Stimulated activated naive CD8-positive, alpha-beta T cell treated with anti-CD3 and anti-CD28 coated beads, Interleukin-15, amount 100 ng/mL, for 72 hours (primary cell): ENCODE measurements at regions not wholly inside any gene's neighbourhood (a gene's known extent, or its start where the extent isn't known, plus 50 kb on each side); places are given as distances from the start of the nearest gene placed in this dataset.

Source experiments
- ATAC-seq: fragments of 150-1000 bp; cut with Tn5 transposase; 2 replicates; pipeline ENCODE4 v1.10.0; 2021; ENCODE audit warnings: mild to moderate bottlenecking, moderate library complexity
- DNase-seq, 2 donors: peaks; one replicate each; pipeline ENCODE4 v3.0.0; 2021 to 2022
- H3K27ac Mint-ChIP-seq, 2 donors: one replicate each; pipeline ENCODE4 v1.8.0; 2022; ENCODE audit warnings: mild to moderate bottlenecking in 2 of 2, mixed read lengths in 2 of 2, moderate library complexity in 2 of 2
- H3K27me3 Mint-ChIP-seq: one replicate; pipeline ENCODE4 v1.8.0; 2022; ENCODE audit warnings: mixed read lengths
- H3K4me1 Mint-ChIP-seq: one replicate; pipeline ENCODE4 v1.8.0; 2022; ENCODE audit warnings: mild to moderate bottlenecking, mixed read lengths
- H3K4me3 Mint-ChIP-seq, 2 donors: one replicate each; pipeline ENCODE4 v1.8.0; 2022; ENCODE audit warnings: mild to moderate bottlenecking in 2 of 2, mixed read lengths in 2 of 2, moderate library complexity in 1 of 2
- H3K9me3 Mint-ChIP-seq, 2 donors: one replicate each; pipeline ENCODE4 v1.8.0; 2022; ENCODE audit warnings: mixed read lengths in 2 of 2

GRCh38 chr18:45403341-45404049, 211.8 kb upstream of the SLC14A2 start:
- Mint-ChIP-seq H3K9me3 (peaks cover 0 to 5% of the 10 kb centered on the region in 2 donors), H3K4me3 (no peak overlapping the region), H3K27me3 (peaks cover 9% of the 10 kb centered on the region), H3K27ac (no peak overlapping the region), H3K4me1 (no peaks in the 10 kb centered on the region)
- ATAC-seq (no peak), DNase-seq (no peak)

- no peak for DNase-seq
- Mint-ChIP-seq H3K27me3 (peaks cover 21% of the 10 kb centered on the region), H3K4me1 (no peaks in the 10 kb centered on the region), H3K9me3 (peaks cover 0 to 5% of the 10 kb centered on the region in 2 donors), H3K4me3 (no peak overlapping the region), H3K27ac (no peak overlapping the region)
- no peak for ATAC-seq
These were observed 207.1 kb upstream of the SLC14A2 start for GRCh38 chr18:45408218-45408617.

GRCh38 chr18:45409971-45410370, 205.3 kb upstream of the SLC14A2 start:
- no peak for DNase-seq
- Mint-ChIP-seq H3K4me1 (no peaks in the 10 kb centered on the region), H3K4me3 (no peak overlapping the region), H3K9me3 (no peaks in the 10 kb centered on the region), H3K27me3 (peaks cover 21% of the 10 kb centered on the region), H3K27ac (no peak overlapping the region)
- no peak for ATAC-seq

- ATAC-seq (peak; percentile 67), DNase-seq (no peak)
- H3K27me3 Mint-ChIP-seq = peaks cover 13% of the 10 kb centered on the region
- H3K9me3 Mint-ChIP-seq = no peaks in the 10 kb centered on the region
- peak overlapping the region in 1 of 2 donors; percentile 15 for H3K27ac Mint-ChIP-seq
- no peak overlapping the region for H3K4me3 Mint-ChIP-seq
- no peaks in the 10 kb centered on the region for H3K4me1 Mint-ChIP-seq
These were observed 202.7 kb upstream of the SLC14A2 start for GRCh38 chr18:45412577-45412976.

GRCh38 chr18:45413180-45413836, 202.0 kb upstream of the SLC14A2 start:
- Mint-ChIP-seq H3K27me3 (peaks cover 14% of the 10 kb centered on the region), H3K4me1 (no peaks in the 10 kb centered on the region), H3K9me3 (no peaks in the 10 kb centered on the region), H3K4me3 (no peak overlapping the region), H3K27ac (no peak overlapping the region)
- no peak for DNase-seq
- no peak for ATAC-seq

GRCh38 chr18:45415614-45416013, 199.7 kb upstream of the SLC14A2 start:
- Mint-ChIP-seq H3K9me3 (no peaks in the 10 kb centered on the region), H3K27me3 (peaks cover 19% of the 10 kb centered on the region), H3K4me3 (no peak overlapping the region), H3K27ac (no peak overlapping the region), H3K4me1 (no peaks in the 10 kb centered on the region)
- ATAC-seq (no peak), DNase-seq (no peak)

GRCh38 chr18:45416168-45416567, 199.1 kb upstream of the SLC14A2 start:
- H3K4me1 Mint-ChIP-seq = no peaks in the 10 kb centered on the region
- DNase-seq (no peak), ATAC-seq (no peak)
- H3K9me3 Mint-ChIP-seq = no peaks in the 10 kb centered on the region
- peaks cover 18% of the 10 kb centered on the region for H3K27me3 Mint-ChIP-seq
- H3K27ac Mint-ChIP-seq = no peak overlapping the region
- no peak overlapping the region for H3K4me3 Mint-ChIP-seq

GRCh38 chr18:45417392-45417791, 197.9 kb upstream of the SLC14A2 start:
- no peaks in the 10 kb centered on the region for H3K4me1 Mint-ChIP-seq
- H3K9me3 Mint-ChIP-seq = no peaks in the 10 kb centered on the region
- DNase-seq (no peak), ATAC-seq (no peak)
- peaks cover 7% of the 10 kb centered on the region for H3K27me3 Mint-ChIP-seq
- no peak overlapping the region for H3K27ac Mint-ChIP-seq
- no peak overlapping the region for H3K4me3 Mint-ChIP-seq

- Mint-ChIP-seq H3K27ac (no peak overlapping the region), H3K9me3 (no peaks in the 10 kb centered on the region), H3K4me3 (no peak overlapping the region), H3K4me1 (no peaks in the 10 kb centered on the region), H3K27me3 (peaks cover 2% of the 10 kb centered on the region)
- DNase-seq (no peak), ATAC-seq (no peak)
These were observed 191.6 kb upstream of the SLC14A2 start for GRCh38 chr18:45423659-45424058.

- no peak for ATAC-seq
- no peaks in the 10 kb centered on the region for H3K9me3 Mint-ChIP-seq
- no peak overlapping the region for H3K27ac Mint-ChIP-seq
- DNase-seq = no peak
- H3K27me3 Mint-ChIP-seq = no peaks in the 10 kb centered on the region
- H3K4me3 Mint-ChIP-seq = no peak overlapping the region
- no peaks in the 10 kb centered on the region for H3K4me1 Mint-ChIP-seq
These were observed 185.2 kb upstream of the SLC14A2 start for GRCh38 chr18:45430041-45430440.

GRCh38 chr18:45435810-45436209, 179.5 kb upstream of the SLC14A2 start:
- H3K9me3 Mint-ChIP-seq = no peaks in the 10 kb centered on the region
- H3K4me3 Mint-ChIP-seq = no peak overlapping the region

GRCh38 chr18:45437366-45437765, 177.9 kb upstream of the SLC14A2 start:
- no peaks in the 10 kb centered on the region for H3K9me3 Mint-ChIP-seq
- ATAC-seq (peak; percentile 28), DNase-seq (no peak)
- H3K4me3 Mint-ChIP-seq = no peak overlapping the region
- H3K27me3 Mint-ChIP-seq = no peaks in the 10 kb centered on the region
- no peaks in the 10 kb centered on the region for H3K4me1 Mint-ChIP-seq
- H3K27ac Mint-ChIP-seq = no peak overlapping the region

More at GRCh38 chr18:45435810-45436209, 179.5 kb upstream of the SLC14A2 start:
- DNase-seq = no peak
- H3K4me1 Mint-ChIP-seq = no peaks in the 10 kb centered on the region
- no peak overlapping the region for H3K27ac Mint-ChIP-seq
- ATAC-seq = no peak
- no peaks in the 10 kb centered on the region for H3K27me3 Mint-ChIP-seq

GRCh38 chr18:45439851-45440645, 175.2 kb upstream of the SLC14A2 start:
- Mint-ChIP-seq H3K27ac (no peak overlapping the region), H3K9me3 (peaks cover 0 to 5% of the 10 kb centered on the region in 2 donors), H3K27me3 (no peaks in the 10 kb centered on the region), H3K4me3 (no peak overlapping the region), H3K4me1 (no peaks in the 10 kb centered on the region)
- ATAC-seq (no peak), DNase-seq (no peak)

GRCh38 chr18:45441110-45441847, 174.0 kb upstream of the SLC14A2 start:
- Mint-ChIP-seq H3K4me3 (no peak overlapping the region), H3K27me3 (no peaks in the 10 kb centered on the region), H3K9me3 (peaks cover 0 to 5% of the 10 kb centered on the region in 2 donors), H3K27ac (peak overlapping the region in 1 of 2 donors; percentile 23), H3K4me1 (no peaks in the 10 kb centered on the region)
- no peak for ATAC-seq
- DNase-seq = no peak

- Mint-ChIP-seq H3K27ac (no peak overlapping the region), H3K4me1 (no peaks in the 10 kb centered on the region), H3K27me3 (no peaks in the 10 kb centered on the region), H3K4me3 (no peak overlapping the region), H3K9me3 (peaks cover 0 to 5% of the 10 kb centered on the region in 2 donors)
- ATAC-seq (no peak), DNase-seq (no peak)
These were observed 171.2 kb upstream of the SLC14A2 start for GRCh38 chr18:45444040-45444439.
